K562 (cell line): ENCODE measurements at regions not wholly inside any gene's neighbourhood (a gene's known extent, or its start where the extent isn't known, plus 50 kb on each side); places are given as distances from the start of the nearest gene placed in this dataset.

ENCODE experiments used
- ATAC-seq: fragments of 200-7000 bp; cut with Tn5 transposase; 3 replicates; pipeline ENCODE4 v1.9.1; 2020; ENCODE audit warnings: moderate library complexity
- BruUV-seq: library from RNA; stranded (reverse); fragments of 400-500 nt; replicated peaks from 2 replicates; lab custom pipeline; 2021; lab: Mats Ljungman, UMichigan
- CTCF ChIA-PET: fragments of 300-600 bp; formaldehyde crosslinking; extraction: SDS; loops from one replicate; lab custom pipeline; 2021; ENCODE audit warnings: low intra/inter-chr PET ratio; lab: Yijun Ruan, JAX
- POLR2A ChIA-PET: fragments of 300-600, 350-650 bp; sonication (Branson Sonifier 250); formaldehyde crosslinking; extraction: SDS; loops from one replicate; lab custom pipeline; 2021; ENCODE audit warnings: antibody characterized with exemption, inconsistent platforms; lab: Yijun Ruan, JAX
- DNase-seq, 4 experiments: peaks; one replicate each; pipeline versions ENCODE4 v3.0.0 to v3.0.0-alpha.2; 2011 to 2018; ENCODE audit warnings: low spot score in 3 of 4, mixed read lengths in 3 of 4; ENCODE audit errors: extremely low read depth in 1 of 4
- FAIRE-seq: peaks from 2 replicates; lab custom pipeline; 2011; peaks lifted over from hg19 to GRCh38; lab: Jason Lieb, UNC
- H2AFZ ChIP-seq: 2 replicates; pipeline ENCODE4 v1.6.0; 2011; ENCODE audit warnings: low read depth, low read length, control low read depth, inconsistent platforms
- H3K27ac ChIP-seq: fragments of 200-600 bp; 3 replicates; pipeline ENCODE4 v1.8.0; 2011; ENCODE audit warnings: low read depth, mild to moderate bottlenecking, control low read depth, inconsistent platforms, low read length, moderate library complexity, mixed read lengths; ENCODE audit errors: extremely low read depth
- H3K27me3 ChIP-seq, 2 experiments: fragments of 300-600 bp in 1 of 2; 2 replicates in 1 of 2; 3 replicates in 1 of 2; pipeline versions ENCODE4 v1.6.0 to v1.8.0; 2011; ENCODE audit warnings: inconsistent platforms in 2 of 2, low read length in 2 of 2, mild to moderate bottlenecking in 1 of 2, mixed read lengths in 1 of 2, moderate library complexity in 1 of 2; ENCODE audit not compliant: control insufficient read depth in 2 of 2, insufficient read depth in 2 of 2
- H3K36me3 ChIP-seq: fragments of 300-600 bp; 3 replicates; pipeline ENCODE4 v1.8.0; 2011; ENCODE audit warnings: mild to moderate bottlenecking, low read length, inconsistent platforms; ENCODE audit not compliant: control insufficient read depth, insufficient read depth
- H3K4me1 ChIP-seq, 2 experiments: fragments of 200-600 bp in 1 of 2; replicated peaks in 1 of 2; 2 replicates in 1 of 2; 3 replicates in 1 of 2; pipeline versions ENCODE4 v1.5.1 to v1.8.0; 2011; ENCODE audit warnings: inconsistent platforms in 2 of 2, low read length in 2 of 2, mild to moderate bottlenecking in 1 of 2, mixed read lengths in 1 of 2, moderate library complexity in 1 of 2; ENCODE audit not compliant: control insufficient read depth in 2 of 2, insufficient read depth in 2 of 2
- H3K4me2 ChIP-seq: 2 replicates; pipeline ENCODE4 v1.6.1; 2011; ENCODE audit warnings: low read length, control low read depth, inconsistent platforms, mixed read lengths; ENCODE audit not compliant: insufficient read depth
- H3K4me3 ChIP-seq: fragments of 200-600 bp; sonication (generic), shearing (Covaris generic); 2 replicates; pipeline ENCODE4 v1.5.1; 2016; ENCODE audit warnings: control low read depth, inconsistent platforms
- H3K79me2 ChIP-seq: fragments of 200-600 bp; 3 replicates; pipeline ENCODE4 v1.8.0; 2011; ENCODE audit warnings: low read length, inconsistent platforms; ENCODE audit not compliant: control insufficient read depth, insufficient read depth
- H3K9ac ChIP-seq, 2 experiments: 2 replicates each; pipeline versions ENCODE4 v1.6.0 to v1.6.1; 2011; ENCODE audit warnings: low read depth in 2 of 2, low read length in 2 of 2, control low read depth in 1 of 2, inconsistent platforms in 1 of 2, mild to moderate bottlenecking in 1 of 2, mixed read lengths in 1 of 2; ENCODE audit not compliant: insufficient read depth in 1 of 2
- H3K9me1 ChIP-seq: one replicate; pipeline ENCODE4 v1.6.0; 2011; ENCODE audit warnings: inconsistent platforms, mild to moderate bottlenecking, low read length, moderate library complexity; ENCODE audit not compliant: control insufficient read depth, insufficient read depth
- H3K9me3 ChIP-seq: replicated peaks from 2 replicates; pipeline ENCODE4 v1.5.1; 2011; ENCODE audit warnings: low read depth, low read length, inconsistent platforms; ENCODE audit not compliant: control insufficient read depth, insufficient read depth
- H4K20me1 ChIP-seq: replicated peaks from 2 replicates; pipeline ENCODE4 v1.6.1; 2011; ENCODE audit warnings: low read length, inconsistent platforms, mixed read lengths; ENCODE audit not compliant: control insufficient read depth, insufficient read depth
- ATF6 ChIP-seq: sonication (generic); formaldehyde crosslinking; IDR thresholded peaks from 2 replicates; pipeline ENCODE4 v1.4.0; 2020; ENCODE audit warnings: mild to moderate bottlenecking, missing genetic modification reagents
- CHD1 ChIP-seq: fragments of 200-600 bp; sonication (generic); IDR thresholded peaks from one replicate; pipeline ENCODE4 v1.6.1; 2012; ENCODE audit warnings: mild to moderate bottlenecking, moderate library complexity, low read length, inconsistent platforms
- CXXC5 ChIP-seq: fragments of 250-450 bp; sonication (Bioruptor Pico); IDR thresholded peaks from 2 replicates; pipeline ENCODE4 v1.8.0; 2022; ENCODE audit warnings: inconsistent platforms, mild to moderate bottlenecking, moderate library complexity
- ELF4 ChIP-seq: fragments of 450-650 bp; formaldehyde crosslinking; IDR thresholded peaks from 2 replicates; pipeline ENCODE4 v1.4.0; 2022; ENCODE audit warnings: missing genetic modification characterization
- FOXK2 ChIP-seq, 2 experiments: fragments of 450-650 bp; IDR thresholded peaks in 1 of 2; conservative IDR thresholded peaks in 1 of 2; 2 replicates each; pipeline ENCODE4 v1.6.1; 2016; ENCODE audit warnings: low read depth in 2 of 2, mild to moderate bottlenecking in 1 of 2
- HDAC8 ChIP-seq: fragments of 450-650 bp; IDR thresholded peaks from 2 replicates; pipeline ENCODE4 v1.6.1; 2016; ENCODE audit warnings: mild to moderate bottlenecking, missing genetic modification characterization, moderate library complexity, missing compliant biosample characterization
- LCOR ChIP-seq: sonication (generic); formaldehyde crosslinking; IDR thresholded peaks from 2 replicates; pipeline ENCODE4 v1.8.0; 2022; ENCODE audit warnings: mild to moderate bottlenecking, missing genetic modification reagents
- MCM5 ChIP-seq: fragments of 450-650 bp; IDR thresholded peaks from 2 replicates; pipeline ENCODE4 v1.6.1; 2016; ENCODE audit warnings: low read depth
- MECOM ChIP-seq: fragments of 250-450 bp; sonication (Bioruptor Pico); IDR thresholded peaks from 2 replicates; pipeline ENCODE4 v1.8.0; 2022; ENCODE audit warnings: inconsistent platforms
- NFIC ChIP-seq: fragments of 450-650 bp; IDR thresholded peaks from 2 replicates; pipeline ENCODE4 v1.6.1; 2017; ENCODE audit warnings: mild to moderate bottlenecking, inconsistent platforms
- PML ChIP-seq: IDR thresholded peaks from 2 replicates; pipeline ENCODE4 v1.6.1; 2012; ENCODE audit warnings: low read length, inconsistent platforms
- RBM22 ChIP-seq: fragments of 200-400 bp; formaldehyde crosslinking; IDR thresholded peaks from 2 replicates; pipeline ENCODE4 v1.6.1; 2018; ENCODE audit warnings: low read length, low read depth; ENCODE audit not compliant: poor library complexity, severe bottlenecking
- SMAD1 ChIP-seq: fragments of 150-350 bp; IDR thresholded peaks from 2 replicates; pipeline ENCODE4 v1.6.1; 2014; ENCODE audit warnings: low read length, low read depth; ENCODE audit not compliant: partially characterized antibody
- ZNF24 ChIP-seq: fragments of 450-650 bp; IDR thresholded peaks from 2 replicates; pipeline ENCODE4 v1.6.1; 2016
- WGBS: fragments of 100-300 bp; shearing (Covaris generic); methylation state at CpG from one replicate; pipeline ENCODE4 v1.1.6; 2016; ENCODE audit warnings: low coverage, mixed read lengths; ENCODE audit not compliant: insufficient coverage; ENCODE audit errors: missing lambda C conversion rate; 5-methylcytosine and 5-hydroxymethylcytosine counted together
- in situ Hi-C: fragments of 300-500 bp; cut with MboI; formaldehyde crosslinking; loops from 4 replicates; pipeline ENCODE4 v1.15.0; 2018; ENCODE audit warnings: inconsistent platforms, mixed read lengths
- intact Hi-C: fragments of 100-400 bp; cut with micrococcal nuclease; formaldehyde crosslinking; loops from 2 replicates; pipeline ENCODE4 v1.14.2; 2022

DNA sequence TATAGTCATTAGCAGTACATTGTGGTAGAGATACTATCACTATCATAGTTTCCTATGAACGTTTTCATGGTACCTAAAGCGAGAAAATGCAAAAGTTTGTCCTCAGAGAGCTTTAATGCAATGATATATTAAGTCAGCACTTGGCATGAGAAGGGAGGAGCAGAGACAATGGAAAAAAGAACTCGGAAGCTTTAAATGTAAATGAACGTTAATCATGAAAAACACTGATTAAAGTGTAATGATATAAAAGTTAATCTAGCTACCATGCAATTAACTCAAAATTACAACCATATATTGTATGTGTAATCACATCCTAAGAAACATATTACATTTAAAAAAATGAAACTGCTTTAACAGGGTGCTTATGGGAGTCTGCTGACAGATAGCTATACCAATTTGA, 282.7 kb downstream of the HDGFL1 start:
- 1% methylated on average over 4 of the region's 4 CpGs for WGBS
- no TSS peak for BruUV-seq
- POLR2A ChIA-PET: interaction anchor here (0.6 kb wide), 1 partner anchor 38 kb away, joined by 3 read pairs; no protein-coding TSS in a partner anchor
- no peak for TF ChIP-seq PML
- TF ChIP-seq NFIC: no peak
- no peak for TF ChIP-seq RBM22
- no peak for TF ChIP-seq CHD1
- TF ChIP-seq MECOM (CRISPR knock-in tag): no peak
- TF ChIP-seq ELF4: no peak
- no peak for TF ChIP-seq CXXC5 (CRISPR knock-in tag)
- no peak for TF ChIP-seq HDAC8
- no peak for TF ChIP-seq SMAD1
- TF ChIP-seq LCOR (CRISPR knock-in tag): no peak
- no peak for TF ChIP-seq ZNF24
- no peak for TF ChIP-seq MCM5
- TF ChIP-seq FOXK2 (conservative IDR thresholded peaks at IDR 0.05 in 1 of 2, IDR thresholded peaks at IDR 0.05 in 1 of 2; ENCODE audit: low read depth in 2 of 2): no peak
- TF ChIP-seq ATF6: no peak
- Histone ChIP-seq H3K36me3 (no peaks in the 10 kb centered on the region), H3K27ac (no peak overlapping the region), H2AFZ (no peak overlapping the region), H3K4me2 (no peak overlapping the region), H3K4me1 (no peaks in the 10 kb centered on the region), H3K79me2 (no peaks in the 10 kb centered on the region), H3K9me3 (no peaks in the 10 kb centered on the region), H3K4me3 (no peak overlapping the region), H3K9me1 (no peaks in the 10 kb centered on the region), H4K20me1 (no peaks in the 10 kb centered on the region), H3K9ac (no peak overlapping the region), H3K27me3 (no peaks in the 10 kb centered on the region)
- FAIRE-seq (no peak), ATAC-seq (no peak), DNase-seq (no peak)
- intact Hi-C loops: no loop called here
- in situ Hi-C loops: no loop called here
- CTCF ChIA-PET: no interaction called here
